ENCODE measurements at regions not wholly inside any gene's neighbourhood (a gene's known extent, or its start where the extent isn't known, plus 50 kb on each side); places are given as distances from the start of the nearest gene placed in this dataset.

DNA sequence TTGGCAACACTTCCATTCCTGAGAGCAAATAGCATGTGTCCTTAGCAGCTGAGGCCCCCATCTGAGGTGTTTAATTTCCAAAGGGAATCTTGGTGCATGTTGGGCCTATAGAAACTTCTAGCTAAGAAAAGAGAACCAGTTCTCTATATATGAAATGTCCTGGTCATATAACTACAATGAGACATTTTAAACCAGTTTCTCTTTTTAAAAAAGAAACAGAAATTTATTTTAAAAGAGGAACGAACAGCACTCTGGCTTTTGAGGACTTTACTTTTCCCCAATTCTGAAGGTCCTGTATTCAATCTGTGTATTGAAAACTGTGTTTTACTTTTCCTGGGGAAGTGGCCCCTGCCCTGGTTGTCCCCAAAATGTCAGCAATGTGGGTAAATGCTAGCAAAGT lies 94.0 kb upstream of the FOXN2 start:
- TF ChIP-seq EP300 (IDR thresholded peaks at IDR 0.05) (no peak), POLR2A (IDR thresholded peaks at IDR 0.05) (no peak)
